AG04450 (cell line): ENCODE measurements at regions not wholly inside any gene's neighbourhood (a gene's known extent, or its start where the extent isn't known, plus 50 kb on each side); places are given as distances from the start of the nearest gene placed in this dataset.

Experiments used
- CTCF ChIA-PET: fragments of 300-600, 350-600 bp; formaldehyde crosslinking; extraction: SDS; loops from one replicate; lab custom pipeline; 2022; ENCODE audit warnings: antibody characterized with exemption, inconsistent platforms; lab: Charles Lee
- POLR2A ChIA-PET: fragments of 350-600 bp; formaldehyde crosslinking; extraction: SDS; loops from one replicate; lab custom pipeline; 2021; ENCODE audit warnings: antibody characterized with exemption, inconsistent platforms; lab: Yijun Ruan, JAX
- DNase-seq: peaks from one replicate; pipeline ENCODE4 v3.0.0-alpha.2; 2011; ENCODE audit warnings: low read depth, low spot score
- H3K27ac ChIP-seq: one replicate; pipeline ENCODE4 v1.5.1; 2012; ENCODE audit warnings: low read depth, low read length, control low read depth
- H3K27me3 ChIP-seq: one replicate; pipeline ENCODE4 v1.6.0; 2012; ENCODE audit warnings: low read length; ENCODE audit not compliant: control insufficient read depth, insufficient read depth
- H3K4me3 ChIP-seq: 2 replicates; pipeline ENCODE4 v1.5.1; 2011; ENCODE audit warnings: mild to moderate bottlenecking, low read depth, low read length, control low read depth
- H3K9me3 ChIP-seq: 2 replicates; pipeline ENCODE4 v1.5.1; 2012; ENCODE audit warnings: low read length; ENCODE audit not compliant: control insufficient read depth, insufficient read depth
- CTCF ChIP-seq: IDR thresholded peaks from 2 replicates; pipeline ENCODE4 v1.5.1; 2011; ENCODE audit warnings: low read depth, low read length, control low read depth, inconsistent platforms

- DNase-seq, result no peak
- Histone ChIP-seq H3K9me3 (no peaks in the 10 kb centered on the region), H3K4me3 (no peak overlapping the region), H3K27me3 (peaks cover 3% of the 10 kb centered on the region), H3K27ac (no peak overlapping the region)
- TF ChIP-seq CTCF, result no peak
- ChIA-PET POLR2A (no interaction called here), CTCF (interaction anchor here (0.7 to 1.9 kb wide), 3 partner anchors 17 to 345 kb away, joined by 4 to 5 read pairs (median 4); no protein-coding TSS in a partner anchor)
Measured at GRCh38 chr13:59332966-59333365, 830.8 kb downstream of the DIAPH3 start.

GRCh38 chr13:59337070-59337469 is 826.7 kb downstream of the DIAPH3 start:
- Histone ChIP-seq H3K27me3 (no peaks in the 10 kb centered on the region), H3K4me3 (no peak overlapping the region), H3K9me3 (no peaks in the 10 kb centered on the region), H3K27ac (no peak overlapping the region)
- ChIA-PET CTCF (interaction anchor here (1.4 kb wide), 1 partner anchor 19 kb away, joined by 4 read pairs; no protein-coding TSS in a partner anchor), POLR2A (no interaction called here)
- no peak for TF ChIP-seq CTCF
- no peak for DNase-seq

- no peak overlapping the region for H3K4me3 ChIP-seq
- H3K27me3 ChIP-seq, result no peaks in the 10 kb centered on the region
- ChIA-PET CTCF (no interaction called here), POLR2A (no interaction called here)
- DNase-seq, result no peak
- H3K9me3 ChIP-seq, result no peaks in the 10 kb centered on the region
- TF ChIP-seq CTCF, result no peak
- no peak overlapping the region for H3K27ac ChIP-seq
Measured at GRCh38 chr13:59340151-59340550, 823.6 kb downstream of the DIAPH3 start.

GRCh38 chr13:59340581-59340980 is 823.1 kb downstream of the DIAPH3 start:
- no peak overlapping the region for H3K4me3 ChIP-seq
- DNase-seq, result no peak
- no peak overlapping the region for H3K27ac ChIP-seq
- no peaks in the 10 kb centered on the region for H3K9me3 ChIP-seq
- no peak for TF ChIP-seq CTCF
- H3K27me3 ChIP-seq, result no peaks in the 10 kb centered on the region
- ChIA-PET CTCF (no interaction called here), POLR2A (no interaction called here)

GRCh38 chr13:59342400-59342799 is 821.3 kb downstream of the DIAPH3 start:
- H3K4me3 ChIP-seq, result no peak overlapping the region
- no peaks in the 10 kb centered on the region for H3K27me3 ChIP-seq
- no peaks in the 10 kb centered on the region for H3K9me3 ChIP-seq
- POLR2A ChIA-PET, result no interaction called here
- CTCF ChIA-PET, result interaction anchor here (2.0 kb wide), 1 partner anchor 25 kb away, joined by 8 read pairs; no protein-coding TSS in a partner anchor
- TF ChIP-seq CTCF, result no peak
- no peak for DNase-seq
- no peak overlapping the region for H3K27ac ChIP-seq
